Uterus (tissue), 3 donors: ENCODE measurements at regions not wholly inside any gene's neighbourhood (a gene's known extent, or its start where the extent isn't known, plus 50 kb on each side); places are given as distances from the start of the nearest gene placed in this dataset.

ENCODE experiments used
- DNase-seq, 2 donors: peaks; one replicate each; pipeline ENCODE4 v3.0.0-alpha.2; 2019 to 2020
- H3K27ac ChIP-seq, 2 donors: fragments of 200-600 bp; sonication (generic); 1 replicate in 1 of 2; 2 replicates in 1 of 2; pipeline ENCODE4 v1.5.1; 2016 to 2018
- H3K27me3 ChIP-seq, 2 donors: fragments of 200-600 bp; sonication (generic); one replicate each; pipeline ENCODE4 v1.5.1; 2018 to 2019; ENCODE audit warnings: control low read depth in 1 of 2
- H3K36me3 ChIP-seq, 2 donors: fragments of 200-600 bp; sonication (generic); one replicate each; pipeline ENCODE4 v1.5.1; 2019; ENCODE audit warnings: control low read depth in 1 of 2
- H3K4me1 ChIP-seq, 2 donors: fragments of 200-600 bp; sonication (generic); one replicate each; pipeline ENCODE4 v1.5.1; 2018 to 2019; ENCODE audit warnings: control low read depth in 1 of 2
- H3K4me3 ChIP-seq, 2 donors: fragments of 200-600 bp; sonication (generic); 1 replicate in 1 of 2; 2 replicates in 1 of 2; pipeline ENCODE4 v1.5.1; 2018 to 2019; ENCODE audit warnings: mild to moderate bottlenecking in 1 of 2
- H3K9me3 ChIP-seq, 2 donors: fragments of 200-600 bp; sonication (generic); one replicate each; pipeline ENCODE4 v1.5.1; 2019; ENCODE audit warnings: control low read depth in 1 of 2
- CTCF ChIP-seq, 4 experiments: fragments of 200-600 bp in 2 of 4; fragments of 450-650 bp in 2 of 4; sonication (generic) in 2 of 4; IDR thresholded peaks; one replicate each; pipeline ENCODE4 v1.5.1; 2016 to 2019; ENCODE audit warnings: antibody characterized with exemption in 4 of 4, mild to moderate bottlenecking in 2 of 4, moderate library complexity in 1 of 4
- POLR2A ChIP-seq, 2 donors: fragments of 450-650 bp; IDR thresholded peaks; one replicate each; pipeline ENCODE4 v1.6.1; 2016; ENCODE audit warnings: antibody characterized with exemption in 2 of 2, mild to moderate bottlenecking in 1 of 2, moderate library complexity in 1 of 2
- intact Hi-C: fragments of 100-400 bp; cut with DNase I; formaldehyde crosslinking; loops from one replicate; pipeline ENCODE4 v1.15.1; 2023; ENCODE audit warnings: low total_unique reads
- donor health status: DM: yes; HTN: yes; CAD: no.

- no peak overlapping the region for H3K27ac ChIP-seq
- H3K36me3 ChIP-seq = no peaks in the 10 kb centered on the region
- no peaks in the 10 kb centered on the region for H3K4me1 ChIP-seq
- no peak for DNase-seq
- TF ChIP-seq POLR2A (IDR thresholded peaks at IDR 0.05) (no peak), CTCF (IDR thresholded peaks at IDR 0.05) (no peak)
- H3K9me3 ChIP-seq = no peaks in the 10 kb centered on the region
- intact Hi-C loops = no loop called here
- no peaks in the 10 kb centered on the region for H3K27me3 ChIP-seq
- H3K4me3 ChIP-seq = no peak overlapping the region
Observed at GRCh38 chr15:38196076-38196475, 56.6 kb upstream of the SPRED1 start.

GRCh38 chr15:38197553-38197952, 55.1 kb upstream of the SPRED1 start:
- no peaks in the 10 kb centered on the region for H3K27me3 ChIP-seq
- intact Hi-C loops = no loop called here
- no peaks in the 10 kb centered on the region for H3K4me1 ChIP-seq
- H3K36me3 ChIP-seq = no peaks in the 10 kb centered on the region
- TF ChIP-seq CTCF (IDR thresholded peaks at IDR 0.05) (no peak), POLR2A (IDR thresholded peaks at IDR 0.05) (no peak)
- no peak overlapping the region for H3K27ac ChIP-seq
- no peak for DNase-seq
- no peak overlapping the region for H3K4me3 ChIP-seq
- H3K9me3 ChIP-seq = no peaks in the 10 kb centered on the region

GRCh38 chr15:38201714-38202113, 50.9 kb upstream of the SPRED1 start:
- no peak overlapping the region for H3K27ac ChIP-seq
- no peak for DNase-seq
- no peaks in the 10 kb centered on the region for H3K9me3 ChIP-seq
- no peak overlapping the region for H3K4me3 ChIP-seq
- H3K36me3 ChIP-seq = no peaks in the 10 kb centered on the region
- no peak for TF ChIP-seq POLR2A (IDR thresholded peaks at IDR 0.05)
- TF ChIP-seq CTCF (IDR thresholded peaks at IDR 0.05) = no peak
- no peaks in the 10 kb centered on the region for H3K27me3 ChIP-seq
- no peaks in the 10 kb centered on the region for H3K4me1 ChIP-seq
- intact Hi-C loops = no loop called here

- Histone ChIP-seq H3K36me3 (no peaks in the 10 kb centered on the region), H3K27me3 (no peaks in the 10 kb centered on the region), H3K4me1 (no peaks in the 10 kb centered on the region), H3K27ac (no peak overlapping the region), H3K9me3 (no peaks in the 10 kb centered on the region), H3K4me3 (no peak overlapping the region)
- intact Hi-C loops = no loop called here
- TF ChIP-seq CTCF (IDR thresholded peaks at IDR 0.05) (no peak), POLR2A (IDR thresholded peaks at IDR 0.05) (no peak)
- no peak for DNase-seq
Observed at GRCh38 chr15:38202361-38202760, 50.3 kb upstream of the SPRED1 start.
